ENCODE measurements at regions not wholly inside any gene's neighbourhood (a gene's known extent, or its start where the extent isn't known, plus 50 kb on each side); places are given as distances from the start of the nearest gene placed in this dataset.

- peak; percentile 6 for DNase-seq (ENCODE audit: low spot score)
- no peak for ATAC-seq
- peaks cover 7% of the 10 kb centered on the region; the same call in 2 of the 3 replicates for H3K9me3 Mint-ChIP-seq
Measured at GRCh38 chr5:116989995-116990394, 415.4 kb upstream of the SEMA6A start.

More at GRCh38 chr5:116989995-116990394, 415.4 kb upstream of the SEMA6A start:
- no peaks in the 10 kb centered on the region for H3K79me2 ChIP-seq (replicated peaks; ENCODE audit: insufficient read depth)
- H3K36me3 Mint-ChIP-seq (ENCODE audit: low read depth) = peaks cover 2% of the 10 kb centered on the region; the same call in 2 of the 3 replicates
- H2AFZ ChIP-seq = no peak overlapping the region; the same call in 1 of the 2 replicates
- H3K4me3 Mint-ChIP-seq = no peak overlapping the region
- no peak overlapping the region for H3K27ac ChIP-seq (ENCODE audit: low read depth)
- H3K4me1 ChIP-seq (ENCODE audit: insufficient read depth) = no peaks in the 10 kb centered on the region
- no peaks in the 10 kb centered on the region for H3K27me3 Mint-ChIP-seq (ENCODE audit: insufficient read depth, low read depth, poor library complexity)
- no peak overlapping the region for H3K4me3 ChIP-seq
- H3K9me2 ChIP-seq (ENCODE audit: insufficient read depth) = no peaks in the 10 kb centered on the region
- no peaks in the 10 kb centered on the region for H4K20me1 ChIP-seq (replicated peaks; ENCODE audit: insufficient read depth)
- H3K4me2 ChIP-seq = no peak overlapping the region
- TF ChIP-seq NANOG (IDR thresholded peaks at IDR 0.05; ENCODE audit: borderline replicate concordance) (no peak), ZNF114 (CRISPR knock-in tag; IDR thresholded peaks at IDR 0.05) (no peak), ETS1 (IDR thresholded peaks at IDR 0.05) (no peak), CTCF (conservative IDR thresholded peaks at IDR 0.05; ENCODE audit: low read depth in 2 of 2) (peak in 1 of 2 experiments; percentile 9; a peak in 1 of 4 replicates), EZH2phosphoT487 (IDR thresholded peaks at IDR 0.05; ENCODE audit: unreplicated experiment) (no peak), JUNB (IDR thresholded peaks at IDR 0.05; ENCODE audit: unreplicated experiment) (no peak), ZNF331 (CRISPR knock-in tag; IDR thresholded peaks at IDR 0.05; ENCODE audit: low read depth) (no peak)
- TF ChIP-seq, protein P1, sequence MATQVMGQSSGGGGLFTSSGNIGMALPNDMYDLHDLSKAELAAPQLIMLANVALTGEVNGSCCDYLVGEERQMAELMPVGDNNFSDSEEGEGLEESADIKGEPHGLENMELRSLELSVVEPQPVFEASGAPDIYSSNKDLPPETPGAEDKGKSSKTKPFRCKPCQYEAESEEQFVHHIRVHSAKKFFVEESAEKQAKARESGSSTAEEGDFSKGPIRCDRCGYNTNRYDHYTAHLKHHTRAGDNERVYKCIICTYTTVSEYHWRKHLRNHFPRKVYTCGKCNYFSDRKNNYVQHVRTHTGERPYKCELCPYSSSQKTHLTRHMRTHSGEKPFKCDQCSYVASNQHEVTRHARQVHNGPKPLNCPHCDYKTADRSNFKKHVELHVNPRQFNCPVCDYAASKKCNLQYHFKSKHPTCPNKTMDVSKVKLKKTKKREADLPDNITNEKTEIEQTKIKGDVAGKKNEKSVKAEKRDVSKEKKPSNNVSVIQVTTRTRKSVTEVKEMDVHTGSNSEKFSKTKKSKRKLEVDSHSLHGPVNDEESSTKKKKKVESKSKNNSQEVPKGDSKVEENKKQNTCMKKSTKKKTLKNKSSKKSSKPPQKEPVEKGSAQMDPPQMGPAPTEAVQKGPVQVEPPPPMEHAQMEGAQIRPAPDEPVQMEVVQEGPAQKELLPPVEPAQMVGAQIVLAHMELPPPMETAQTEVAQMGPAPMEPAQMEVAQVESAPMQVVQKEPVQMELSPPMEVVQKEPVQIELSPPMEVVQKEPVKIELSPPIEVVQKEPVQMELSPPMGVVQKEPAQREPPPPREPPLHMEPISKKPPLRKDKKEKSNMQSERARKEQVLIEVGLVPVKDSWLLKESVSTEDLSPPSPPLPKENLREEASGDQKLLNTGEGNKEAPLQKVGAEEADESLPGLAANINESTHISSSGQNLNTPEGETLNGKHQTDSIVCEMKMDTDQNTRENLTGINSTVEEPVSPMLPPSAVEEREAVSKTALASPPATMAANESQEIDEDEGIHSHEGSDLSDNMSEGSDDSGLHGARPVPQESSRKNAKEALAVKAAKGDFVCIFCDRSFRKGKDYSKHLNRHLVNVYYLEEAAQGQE (IDR thresholded peaks at IDR 0.05; ENCODE audit: unreplicated experiment) = no peak
- H3K4me1 Mint-ChIP-seq = no peaks in the 10 kb centered on the region
- H3K27ac Mint-ChIP-seq = no peak overlapping the region
- H3F3A ChIP-seq (replicated peaks; ENCODE audit: low read depth) = no peaks in the 10 kb centered on the region
- no peaks in the 10 kb centered on the region for H3K36me3 ChIP-seq (ENCODE audit: insufficient read depth)
- H3K27me3 ChIP-seq (ENCODE audit: insufficient read depth) = no peaks in the 10 kb centered on the region

Data from GM23338 (cell line).